GM12878 (cell line): ENCODE measurements at regions not wholly inside any gene's neighbourhood (a gene's known extent, or its start where the extent isn't known, plus 50 kb on each side); places are given as distances from the start of the nearest gene placed in this dataset.

Source experiments
- BCL3 ChIP-seq: IDR thresholded peaks from 2 replicates; pipeline ENCODE4 v1.6.1; 2011; ENCODE audit warnings: borderline replicate concordance, low read depth, mild to moderate bottlenecking, moderate library complexity, low read length; ENCODE audit not compliant: insufficient read depth, poor library complexity, severe bottlenecking
- BMI1 ChIP-seq: fragments of 450-650 bp; IDR thresholded peaks from 2 replicates; pipeline ENCODE4 v1.6.1; 2016; ENCODE audit warnings: mild to moderate bottlenecking, moderate library complexity, borderline replicate concordance
- CREB1 ChIP-seq: IDR thresholded peaks from 2 replicates; pipeline ENCODE4 v1.6.1; 2012; ENCODE audit warnings: low read depth, mild to moderate bottlenecking, inconsistent platforms
- CTCF ChIP-seq, 3 experiments: IDR thresholded peaks in 2 of 3; conservative IDR thresholded peaks in 1 of 3; 2 replicates each; pipeline ENCODE4 v1.5.1; 2011; ENCODE audit warnings: low read depth in 3 of 3, low read length in 3 of 3, mild to moderate bottlenecking in 3 of 3, control low read depth in 2 of 3, moderate library complexity in 2 of 3, inconsistent platforms in 1 of 3, mixed read lengths in 1 of 3; ENCODE audit not compliant: control insufficient read depth in 2 of 3, insufficient read depth in 1 of 3; ENCODE audit errors: extremely low read depth in 1 of 3
- EZH2 ChIP-seq: IDR thresholded peaks from 2 replicates; pipeline ENCODE4 v1.6.1; 2012; ENCODE audit warnings: low read depth, mild to moderate bottlenecking, control low read depth, inconsistent platforms, low read length, borderline replicate concordance; ENCODE audit not compliant: control insufficient read depth
- NFIC ChIP-seq: IDR thresholded peaks from 2 replicates; pipeline ENCODE4 v1.6.1; 2012; ENCODE audit warnings: low read depth, mild to moderate bottlenecking, inconsistent platforms, low read length, moderate library complexity
- POLR2AphosphoS5 ChIP-seq: IDR thresholded peaks from 2 replicates; pipeline ENCODE4 v1.6.1; 2011; ENCODE audit warnings: mild to moderate bottlenecking, low read length, inconsistent platforms
- SMC3 ChIP-seq: IDR thresholded peaks from 2 replicates; pipeline ENCODE4 v1.6.1; 2011; ENCODE audit warnings: low read length, improper control_type of control experiment, borderline replicate concordance
- SREBF1 ChIP-seq: IDR thresholded peaks from 2 replicates; pipeline ENCODE4 v1.6.1; 2012; ENCODE audit warnings: mild to moderate bottlenecking, low read length
- SUZ12 ChIP-seq: fragments of 200-600 bp; sonication (generic); IDR thresholded peaks from one replicate; pipeline ENCODE4 v1.6.1; 2018; ENCODE audit warnings: antibody characterized with exemption, mild to moderate bottlenecking; ENCODE audit not compliant: unreplicated experiment
- TF ChIP-seq, protein P1 (sequence below): IDR thresholded peaks from 2 replicates; pipeline ENCODE4 v1.6.1; 2012; ENCODE audit warnings: mild to moderate bottlenecking, low read depth, low read length
- TF ChIP-seq, protein P2 (sequence below): IDR thresholded peaks from 2 replicates; pipeline ENCODE4 v1.6.1; 2012; ENCODE audit warnings: low read depth, low read length, improper control_type of control experiment

GRCh38 chr5:2251751-2252150, 369.0 kb upstream of the IRX4 start:
- TF ChIP-seq BMI1 = no peak
- TF ChIP-seq, protein P1, sequence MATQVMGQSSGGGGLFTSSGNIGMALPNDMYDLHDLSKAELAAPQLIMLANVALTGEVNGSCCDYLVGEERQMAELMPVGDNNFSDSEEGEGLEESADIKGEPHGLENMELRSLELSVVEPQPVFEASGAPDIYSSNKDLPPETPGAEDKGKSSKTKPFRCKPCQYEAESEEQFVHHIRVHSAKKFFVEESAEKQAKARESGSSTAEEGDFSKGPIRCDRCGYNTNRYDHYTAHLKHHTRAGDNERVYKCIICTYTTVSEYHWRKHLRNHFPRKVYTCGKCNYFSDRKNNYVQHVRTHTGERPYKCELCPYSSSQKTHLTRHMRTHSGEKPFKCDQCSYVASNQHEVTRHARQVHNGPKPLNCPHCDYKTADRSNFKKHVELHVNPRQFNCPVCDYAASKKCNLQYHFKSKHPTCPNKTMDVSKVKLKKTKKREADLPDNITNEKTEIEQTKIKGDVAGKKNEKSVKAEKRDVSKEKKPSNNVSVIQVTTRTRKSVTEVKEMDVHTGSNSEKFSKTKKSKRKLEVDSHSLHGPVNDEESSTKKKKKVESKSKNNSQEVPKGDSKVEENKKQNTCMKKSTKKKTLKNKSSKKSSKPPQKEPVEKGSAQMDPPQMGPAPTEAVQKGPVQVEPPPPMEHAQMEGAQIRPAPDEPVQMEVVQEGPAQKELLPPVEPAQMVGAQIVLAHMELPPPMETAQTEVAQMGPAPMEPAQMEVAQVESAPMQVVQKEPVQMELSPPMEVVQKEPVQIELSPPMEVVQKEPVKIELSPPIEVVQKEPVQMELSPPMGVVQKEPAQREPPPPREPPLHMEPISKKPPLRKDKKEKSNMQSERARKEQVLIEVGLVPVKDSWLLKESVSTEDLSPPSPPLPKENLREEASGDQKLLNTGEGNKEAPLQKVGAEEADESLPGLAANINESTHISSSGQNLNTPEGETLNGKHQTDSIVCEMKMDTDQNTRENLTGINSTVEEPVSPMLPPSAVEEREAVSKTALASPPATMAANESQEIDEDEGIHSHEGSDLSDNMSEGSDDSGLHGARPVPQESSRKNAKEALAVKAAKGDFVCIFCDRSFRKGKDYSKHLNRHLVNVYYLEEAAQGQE = no peak
- no peak for TF ChIP-seq EZH2
- TF ChIP-seq BCL3 = no peak
- TF ChIP-seq, protein P2, sequence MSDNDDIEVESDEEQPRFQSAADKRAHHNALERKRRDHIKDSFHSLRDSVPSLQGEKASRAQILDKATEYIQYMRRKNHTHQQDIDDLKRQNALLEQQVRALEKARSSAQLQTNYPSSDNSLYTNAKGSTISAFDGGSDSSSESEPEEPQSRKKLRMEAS = no peak
- TF ChIP-seq NFIC = no peak
- TF ChIP-seq CREB1 = no peak
- no peak for TF ChIP-seq SUZ12
- no peak for TF ChIP-seq CTCF (IDR thresholded peaks at IDR 0.05 in 2 of 3, conservative IDR thresholded peaks at IDR 0.05 in 1 of 3; ENCODE audit: control insufficient read depth in 2 of 3, extremely low read depth in 1 of 3, insufficient read depth in 1 of 3, low read depth in 3 of 3, low read length in 3 of 3)
- TF ChIP-seq POLR2AphosphoS5 = no peak
- TF ChIP-seq SMC3 = no peak
- no peak for TF ChIP-seq SREBF1
